Brain microvascular endothelial cell (primary cell): ENCODE measurements at regions not wholly inside any gene's neighbourhood (a gene's known extent, or its start where the extent isn't known, plus 50 kb on each side); places are given as distances from the start of the nearest gene placed in this dataset.

Source experiments
- DNase-seq: peaks from one replicate; pipeline ENCODE4 v3.0.0-alpha.2; 2020
- H3K27ac ChIP-seq: fragments of 250-450 bp; sonication (Bioruptor Pico); 2 replicates; pipeline ENCODE4 v1.5.1; 2020; ENCODE audit warnings: mild to moderate bottlenecking, moderate library complexity
- H3K27me3 ChIP-seq: fragments of 250-450 bp; sonication (Bioruptor Pico); replicated peaks from 2 replicates; pipeline ENCODE4 v1.5.1; 2020; ENCODE audit warnings: mild to moderate bottlenecking
- H3K36me3 ChIP-seq: fragments of 250-450 bp; sonication (Bioruptor Pico); replicated peaks from 2 replicates; pipeline ENCODE4 v1.5.1; 2020; ENCODE audit warnings: mild to moderate bottlenecking
- H3K4me3 ChIP-seq: 2 replicates; pipeline ENCODE4 v1.5.1; 2011; ENCODE audit warnings: low read depth, mild to moderate bottlenecking, control low read depth, low read length, moderate library complexity
- in situ Hi-C: cut with HindIII; loops from 2 replicates; pipeline ENCODE4 v1.10.0; 2017; ENCODE audit warnings: low sequenced_read_pairs, low pct_ligation_motif_present
- TF ChIP-seq, protein P1 (sequence below): IDR thresholded peaks from 2 replicates; pipeline ENCODE4 v1.5.1; 2011; ENCODE audit warnings: low read depth, mild to moderate bottlenecking, moderate library complexity, low read length, control low read depth, inconsistent platforms; ENCODE audit errors: missing control alignments

DNA sequence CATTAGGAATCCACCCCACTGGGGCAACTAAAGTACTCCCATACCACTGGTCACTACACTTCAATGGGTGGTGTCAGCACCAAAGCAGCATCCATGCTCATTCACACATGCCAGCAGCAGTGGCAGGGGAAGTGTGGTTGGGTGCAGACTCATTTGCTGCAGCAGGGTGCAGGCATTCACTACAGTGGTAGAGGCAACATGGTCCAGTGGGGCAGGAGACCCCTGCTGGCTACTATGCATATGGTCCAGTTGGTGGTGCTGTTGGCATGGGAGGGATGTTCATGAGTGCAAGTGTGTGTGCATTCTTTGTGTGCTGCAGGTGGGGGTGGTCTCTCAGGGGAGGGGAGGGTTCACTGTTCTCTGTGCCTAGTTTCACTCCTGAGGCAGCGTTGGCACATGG, 908.4 kb upstream of the NOVA1 start:
- in situ Hi-C loops, result no loop called here
- Histone ChIP-seq H3K4me3 (no peak overlapping the region), H3K27me3 (no peaks in the 10 kb centered on the region)

DNA sequence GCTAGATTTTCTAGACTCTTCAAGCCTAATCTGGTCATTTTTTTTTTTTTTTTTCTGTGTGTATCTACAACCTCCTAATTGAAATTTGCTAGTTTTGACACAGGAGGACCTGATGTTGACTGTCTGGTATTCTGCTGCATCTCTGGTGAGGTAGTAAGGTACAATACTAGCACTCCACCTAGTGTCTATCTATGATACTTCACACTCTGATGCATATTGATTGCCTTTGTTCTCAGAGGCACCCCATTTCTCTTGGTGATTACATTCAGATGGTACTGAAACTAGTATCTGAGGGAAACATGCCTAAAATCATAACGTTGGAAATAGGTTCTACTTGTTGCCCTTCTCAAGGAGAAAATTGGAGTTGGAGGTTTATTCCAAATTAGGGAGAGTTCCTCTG, 930.5 kb upstream of the NOVA1 start:
- no peaks in the 10 kb centered on the region for H3K27me3 ChIP-seq
- no peak for DNase-seq
- in situ Hi-C loops, result no loop called here
- TF ChIP-seq, protein P1, sequence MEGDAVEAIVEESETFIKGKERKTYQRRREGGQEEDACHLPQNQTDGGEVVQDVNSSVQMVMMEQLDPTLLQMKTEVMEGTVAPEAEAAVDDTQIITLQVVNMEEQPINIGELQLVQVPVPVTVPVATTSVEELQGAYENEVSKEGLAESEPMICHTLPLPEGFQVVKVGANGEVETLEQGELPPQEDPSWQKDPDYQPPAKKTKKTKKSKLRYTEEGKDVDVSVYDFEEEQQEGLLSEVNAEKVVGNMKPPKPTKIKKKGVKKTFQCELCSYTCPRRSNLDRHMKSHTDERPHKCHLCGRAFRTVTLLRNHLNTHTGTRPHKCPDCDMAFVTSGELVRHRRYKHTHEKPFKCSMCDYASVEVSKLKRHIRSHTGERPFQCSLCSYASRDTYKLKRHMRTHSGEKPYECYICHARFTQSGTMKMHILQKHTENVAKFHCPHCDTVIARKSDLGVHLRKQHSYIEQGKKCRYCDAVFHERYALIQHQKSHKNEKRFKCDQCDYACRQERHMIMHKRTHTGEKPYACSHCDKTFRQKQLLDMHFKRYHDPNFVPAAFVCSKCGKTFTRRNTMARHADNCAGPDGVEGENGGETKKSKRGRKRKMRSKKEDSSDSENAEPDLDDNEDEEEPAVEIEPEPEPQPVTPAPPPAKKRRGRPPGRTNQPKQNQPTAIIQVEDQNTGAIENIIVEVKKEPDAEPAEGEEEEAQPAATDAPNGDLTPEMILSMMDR, result peak; percentile 23
- H3K27ac ChIP-seq, result no peak overlapping the region
- no peak overlapping the region for H3K4me3 ChIP-seq
- H3K36me3 ChIP-seq, result no peaks in the 10 kb centered on the region

More for the DNA sequence above, 908.4 kb upstream of the NOVA1 start:
- DNase-seq, result no peak
- no peaks in the 10 kb centered on the region for H3K36me3 ChIP-seq
- no peak overlapping the region for H3K27ac ChIP-seq
- TF ChIP-seq, protein P1, result no peak

DNA sequence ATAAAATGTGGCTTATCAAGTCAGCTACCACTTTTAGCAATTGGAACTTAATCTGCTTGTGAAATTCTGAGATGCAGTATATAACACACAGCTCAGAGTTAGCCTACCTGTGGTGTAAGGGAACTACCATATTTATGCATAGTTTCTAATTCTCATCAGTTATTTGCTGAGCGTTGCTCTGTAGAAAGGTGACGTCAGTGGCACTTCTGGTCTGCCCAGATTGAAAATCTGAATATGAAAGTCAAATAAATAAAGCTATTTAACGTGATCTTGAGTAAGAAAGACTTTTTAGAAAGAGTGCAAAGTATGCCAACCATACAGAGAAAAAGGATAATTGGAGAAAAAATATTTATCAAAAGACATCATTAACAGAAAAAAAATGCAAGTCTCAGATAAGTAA, 938.9 kb upstream of the NOVA1 start:
- no peaks in the 10 kb centered on the region for H3K36me3 ChIP-seq
- in situ Hi-C loops, result no loop called here
- TF ChIP-seq, protein P1, result no peak
- H3K4me3 ChIP-seq, result no peak overlapping the region
- no peak for DNase-seq
- H3K27ac ChIP-seq, result no peak overlapping the region
- no peaks in the 10 kb centered on the region for H3K27me3 ChIP-seq

DNA sequence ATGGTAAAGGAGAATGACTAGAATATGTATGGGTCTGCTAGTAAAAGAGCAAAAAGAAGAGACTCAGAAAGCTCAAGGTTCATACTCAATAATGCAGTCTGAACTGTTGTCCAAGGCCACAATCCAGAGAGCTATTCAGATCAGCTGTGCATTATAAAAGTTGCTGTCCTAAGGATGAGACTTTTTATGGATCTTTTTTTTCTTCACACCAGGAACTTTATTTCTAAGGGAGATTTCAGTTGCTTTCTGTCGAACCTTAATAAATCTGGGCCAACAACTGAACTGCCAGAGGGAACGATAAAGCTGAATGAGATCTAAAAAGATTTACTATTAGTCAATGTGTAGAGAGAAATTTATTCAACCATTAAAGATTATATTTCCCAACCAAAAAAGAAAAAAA, 948.3 kb upstream of the NOVA1 start:
- in situ Hi-C loops, result no loop called here
- H3K27ac ChIP-seq, result no peak overlapping the region
- TF ChIP-seq, protein P1, result no peak

DNA sequence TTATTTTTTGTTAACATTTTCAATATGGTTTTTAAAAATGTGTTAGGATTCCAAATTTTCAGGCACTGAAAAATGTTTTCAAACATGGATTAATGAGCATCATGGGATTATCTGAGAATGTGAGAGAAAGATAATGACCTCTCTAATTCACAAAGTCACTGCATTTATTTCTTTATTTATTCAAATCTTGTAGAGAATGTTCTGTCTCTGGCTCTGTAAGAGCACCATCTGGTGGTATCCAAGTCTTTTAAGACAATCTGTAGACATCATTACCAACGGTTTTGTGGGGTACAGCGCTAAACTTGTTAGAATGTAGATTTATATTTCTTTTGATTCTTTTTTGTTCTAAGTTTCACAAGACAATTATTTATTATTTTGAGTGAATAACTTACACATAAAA, 956.0 kb upstream of the NOVA1 start:
- Histone ChIP-seq H3K27me3 (no peaks in the 10 kb centered on the region), H3K27ac (no peak overlapping the region), H3K36me3 (no peaks in the 10 kb centered on the region), H3K4me3 (no peak overlapping the region)
- in situ Hi-C loops, result no loop called here
- no peak for DNase-seq
- TF ChIP-seq, protein P1, result no peak

More for the DNA sequence above, 948.3 kb upstream of the NOVA1 start:
- Histone ChIP-seq H3K36me3 (no peaks in the 10 kb centered on the region), H3K4me3 (no peak overlapping the region), H3K27me3 (no peaks in the 10 kb centered on the region)
- no peak for DNase-seq

DNA sequence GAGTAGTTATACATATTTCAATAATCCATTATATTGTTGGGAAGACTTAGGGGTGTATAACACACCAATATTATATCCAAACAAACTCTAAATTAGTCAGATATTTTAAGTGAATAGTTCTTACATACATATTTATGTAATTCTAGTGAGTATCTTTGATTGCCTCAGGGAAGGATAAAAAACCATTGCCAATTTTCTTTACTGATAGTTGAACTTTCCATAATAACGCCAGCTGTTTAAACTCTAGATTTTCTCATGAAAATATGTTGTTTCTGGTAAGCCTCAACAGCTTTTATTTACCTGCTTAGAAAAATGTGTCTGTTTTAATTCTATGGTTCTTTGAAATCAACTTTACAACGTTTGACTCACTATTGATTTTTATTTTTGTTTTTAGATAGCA, 959.6 kb upstream of the NOVA1 start:
- TF ChIP-seq, protein P1, result no peak
- no peak for DNase-seq
- Histone ChIP-seq H3K27ac (no peak overlapping the region), H3K4me3 (no peak overlapping the region), H3K27me3 (no peaks in the 10 kb centered on the region), H3K36me3 (no peaks in the 10 kb centered on the region)
- in situ Hi-C loops, result no loop called here
